ENCODE measurements at regions not wholly inside any gene's neighbourhood (a gene's known extent, or its start where the extent isn't known, plus 50 kb on each side); places are given as distances from the start of the nearest gene placed in this dataset. TPM values are rescaled to one million over a fixed set of nuclear protein-coding genes. Genes with fewer than 3 reads are reported as not detected.
"Not testable (repeated sequence)": the region's sequence is repeated elsewhere in the genome, so short reads cannot be mapped to it uniquely, and the experiment has no call there.

DNA sequence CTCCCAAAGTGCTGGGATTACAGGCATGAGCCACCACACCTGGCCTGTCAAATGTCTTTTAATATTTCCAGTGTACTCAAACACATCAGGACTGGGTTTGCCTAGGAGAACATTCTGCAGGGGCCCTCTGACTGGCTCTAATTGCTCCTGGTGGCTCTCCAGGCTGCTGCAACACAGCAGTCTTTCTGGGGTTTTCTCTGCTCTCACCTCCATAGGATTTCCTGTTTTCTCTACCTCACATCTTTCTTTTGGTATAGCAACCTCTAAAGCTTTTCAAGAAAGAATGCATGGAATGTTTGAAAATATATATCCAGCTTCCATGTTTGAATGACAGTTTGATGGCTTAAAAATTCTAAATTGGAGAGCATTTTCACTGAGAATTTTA is 83.3 kb upstream of the IGSF10 start:
- Mint-ChIP-seq H3K27ac (no peak overlapping the region), H3K4me1 (ENCODE audit: low read depth) (no peaks in the 10 kb centered on the region), H3K9me3 (ENCODE audit: insufficient read depth) (no peaks in the 10 kb centered on the region), H3K36me3 (ENCODE audit: low read depth) (no peaks in the 10 kb centered on the region), H3K27me3 (ENCODE audit: low read depth) (peaks cover 2% of the 10 kb centered on the region), H3K4me3 (no peak overlapping the region)
- ChIA-PET CTCF (no interaction called here), POLR2A (no interaction called here)
- no peak for ATAC-seq
- DNase-seq = no peak

DNA sequence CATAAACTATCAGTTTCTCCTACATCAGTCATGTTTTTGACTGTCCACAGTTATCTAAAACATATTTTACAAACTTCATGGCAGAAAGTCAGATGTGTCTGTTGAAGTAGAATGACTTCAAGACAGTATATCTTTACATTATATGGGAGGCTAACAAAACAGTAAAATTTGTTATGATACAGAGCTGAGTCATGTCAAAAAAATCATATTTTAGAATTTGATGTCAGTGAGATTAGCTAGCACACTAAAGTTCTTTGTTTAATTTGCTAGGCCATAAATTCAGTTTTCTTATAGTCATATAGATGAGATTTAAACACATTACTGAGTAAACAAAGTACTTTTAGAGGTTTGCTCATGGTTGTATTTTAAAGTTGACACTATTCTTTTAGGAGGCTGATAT is 80.3 kb upstream of the IGSF10 start:
- Mint-ChIP-seq H3K36me3 (ENCODE audit: low read depth) (no peaks in the 10 kb centered on the region), H3K9me3 (ENCODE audit: insufficient read depth) (no peaks in the 10 kb centered on the region), H3K4me1 (ENCODE audit: low read depth) (no peaks in the 10 kb centered on the region), H3K27me3 (ENCODE audit: low read depth) (no peaks in the 10 kb centered on the region), H3K4me3 (no peak overlapping the region), H3K27ac (no peak overlapping the region)
- no peak for DNase-seq
- ATAC-seq = no peak
- CTCF ChIA-PET = no interaction called here
- POLR2A ChIA-PET = no interaction called here

DNA sequence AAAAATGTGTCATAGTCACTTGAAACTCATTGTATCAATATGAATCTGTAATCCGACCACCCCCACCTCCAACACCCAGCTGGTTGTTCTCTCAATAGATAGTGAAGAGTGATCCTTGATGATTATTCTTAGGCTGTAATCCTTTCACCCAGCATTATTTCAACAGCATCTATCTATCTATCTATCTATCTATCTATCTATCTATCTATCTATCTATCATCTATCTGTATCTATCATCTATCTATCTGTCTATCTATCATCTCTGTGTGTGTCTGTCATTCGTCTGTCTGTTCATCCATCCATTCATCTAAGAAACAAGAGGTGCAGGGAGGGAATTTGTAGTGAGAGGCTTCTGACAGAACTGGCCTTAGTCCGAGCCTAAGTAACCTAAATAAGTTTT is 78.7 kb upstream of the IGSF10 start:
- Mint-ChIP-seq H3K9me3 (ENCODE audit: insufficient read depth) (no peaks in the 10 kb centered on the region), H3K4me1 (ENCODE audit: low read depth) (no peaks in the 10 kb centered on the region), H3K27me3 (ENCODE audit: low read depth) (no peaks in the 10 kb centered on the region), H3K4me3 (no peak overlapping the region), H3K27ac (no peak overlapping the region), H3K36me3 (ENCODE audit: low read depth) (no peaks in the 10 kb centered on the region)
- CTCF ChIA-PET = no interaction called here
- DNase-seq (no peak), ATAC-seq (no peak)
- POLR2A ChIA-PET = no interaction called here

DNA sequence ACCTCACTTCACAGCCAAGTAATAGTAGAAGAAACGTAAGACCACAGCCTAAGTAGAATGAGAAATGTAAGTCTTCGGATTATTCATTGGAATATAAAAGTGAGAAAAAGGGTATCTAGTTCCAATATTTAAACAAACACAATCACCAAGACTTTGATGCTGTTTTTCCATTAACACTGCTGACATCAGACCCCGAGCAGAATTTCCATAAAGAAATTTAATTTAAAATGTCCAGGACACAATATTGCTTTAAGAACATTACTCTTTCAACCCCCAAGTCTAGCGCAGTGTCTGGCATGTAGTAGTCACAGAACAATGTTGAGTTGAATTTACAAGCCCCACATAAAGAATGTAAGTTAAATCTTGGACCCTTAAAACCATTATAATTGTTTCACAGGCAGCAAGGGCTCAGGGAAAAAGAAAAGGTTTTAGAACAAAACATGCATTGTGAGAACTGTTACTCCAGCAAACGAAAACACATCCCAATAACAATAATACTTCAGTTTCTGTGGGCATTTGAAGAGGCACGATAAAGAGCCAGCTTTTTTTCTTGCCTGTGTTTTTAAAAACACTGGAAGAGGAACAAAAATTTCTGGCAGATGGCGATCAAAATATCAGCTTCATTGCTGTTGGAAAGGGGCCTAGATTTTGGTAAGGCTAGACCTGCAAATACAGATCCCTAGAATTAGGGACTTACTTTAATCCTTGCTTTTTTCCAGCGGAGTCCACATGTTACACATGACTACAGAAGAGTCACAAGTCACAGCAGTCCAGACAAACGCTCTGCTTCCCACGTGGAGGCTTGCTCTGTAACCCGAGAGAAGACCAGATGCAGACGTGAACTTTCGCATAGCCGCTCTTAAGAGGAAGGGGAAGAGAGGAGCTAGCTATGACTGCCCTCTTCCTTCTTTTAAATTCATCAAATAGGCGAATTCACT is 77.9 kb upstream of the IGSF10 start:
- H3K27me3 Mint-ChIP-seq (ENCODE audit: low read depth) = no peaks in the 10 kb centered on the region
- ChIA-PET POLR2A (no interaction called here), CTCF (no interaction called here)
- H3K36me3 Mint-ChIP-seq (ENCODE audit: low read depth) = no peaks in the 10 kb centered on the region
- H3K4me3 Mint-ChIP-seq = no peak overlapping the region
- no peaks in the 10 kb centered on the region for H3K9me3 Mint-ChIP-seq (ENCODE audit: insufficient read depth)
- no peaks in the 10 kb centered on the region for H3K4me1 Mint-ChIP-seq (ENCODE audit: low read depth)
- DNase-seq (no peak), ATAC-seq (no peak)
- no peak overlapping the region for H3K27ac Mint-ChIP-seq

DNA sequence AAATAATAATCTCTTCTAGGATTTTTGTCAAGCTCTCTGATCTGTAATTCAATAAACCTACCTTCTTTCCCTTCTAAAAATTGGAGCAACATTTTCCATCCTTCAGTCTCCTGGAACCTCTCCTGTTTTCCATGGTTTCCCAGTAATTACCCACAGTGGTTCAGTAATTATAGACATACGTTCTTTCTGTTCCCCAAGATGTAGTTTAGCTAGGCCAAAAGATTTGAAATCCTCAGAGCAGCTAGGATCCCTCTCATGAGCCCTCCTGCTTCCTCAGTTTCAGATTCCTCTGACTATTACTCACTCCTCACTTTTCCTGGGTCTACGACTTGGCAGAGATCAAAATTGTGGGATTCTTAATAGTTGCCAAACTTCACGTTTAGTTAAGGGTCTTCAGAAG is 76.9 kb upstream of the IGSF10 start:
- no peak for ATAC-seq
- H3K4me3 Mint-ChIP-seq = no peak overlapping the region
- no peaks in the 10 kb centered on the region for H3K9me3 Mint-ChIP-seq (ENCODE audit: insufficient read depth)
- no peaks in the 10 kb centered on the region for H3K36me3 Mint-ChIP-seq (ENCODE audit: low read depth)
- ChIA-PET CTCF (no interaction called here), POLR2A (no interaction called here)
- no peak overlapping the region for H3K27ac Mint-ChIP-seq
- H3K4me1 Mint-ChIP-seq (ENCODE audit: low read depth) = no peaks in the 10 kb centered on the region
- H3K27me3 Mint-ChIP-seq (ENCODE audit: low read depth) = no peaks in the 10 kb centered on the region
- no peak for DNase-seq

DNA sequence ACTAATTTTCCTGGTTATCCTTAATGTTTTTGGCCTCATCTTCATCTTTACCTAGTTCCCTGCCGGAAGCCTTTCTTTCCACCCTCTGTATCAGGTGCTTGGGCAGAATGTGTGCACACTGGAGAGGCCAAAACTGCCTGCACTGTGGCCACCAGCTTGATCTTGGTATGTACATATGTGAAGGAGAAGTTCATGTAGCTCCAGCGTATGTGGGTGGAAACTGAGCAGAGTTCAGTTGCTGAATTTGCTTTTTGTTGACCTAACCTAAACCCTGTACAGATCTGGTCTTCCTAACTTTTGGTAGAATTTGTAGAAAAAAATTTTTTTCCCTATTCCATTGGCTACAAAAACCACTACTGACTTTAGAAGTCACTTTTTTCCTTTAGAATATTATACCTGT is 65.9 kb upstream of the IGSF10 start:
- CTCF ChIA-PET = no interaction called here
- H3K9me3 Mint-ChIP-seq (ENCODE audit: insufficient read depth) = peaks cover 4% of the 10 kb centered on the region
- ATAC-seq = no peak
- no peaks in the 10 kb centered on the region for H3K36me3 Mint-ChIP-seq (ENCODE audit: low read depth)
- no peak overlapping the region for H3K27ac Mint-ChIP-seq
- H3K4me3 Mint-ChIP-seq = no peak overlapping the region
- POLR2A ChIA-PET = no interaction called here
- DNase-seq = no peak
- H3K4me1 Mint-ChIP-seq (ENCODE audit: low read depth) = no peaks in the 10 kb centered on the region
- peaks cover 6% of the 10 kb centered on the region for H3K27me3 Mint-ChIP-seq (ENCODE audit: low read depth)

DNA sequence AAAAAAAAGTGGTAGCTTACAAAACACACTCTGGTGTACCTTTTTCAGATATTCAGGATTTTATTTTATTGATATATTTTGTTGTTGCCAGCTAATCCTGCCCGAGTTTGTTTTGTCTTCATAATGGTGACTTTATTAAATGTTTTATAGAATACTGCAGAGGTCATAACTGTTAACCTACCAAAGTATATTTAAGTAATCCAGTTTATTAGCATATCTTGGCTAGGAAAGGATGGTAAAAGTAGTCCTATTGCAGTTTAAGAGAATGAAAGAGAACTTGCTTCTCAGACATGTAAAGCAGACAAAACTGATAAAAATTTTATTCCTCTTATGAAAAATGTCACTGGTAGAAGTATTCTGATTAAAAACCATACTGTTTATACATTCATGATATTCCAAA is 59.2 kb upstream of the IGSF10 start:
- H3K4me1 Mint-ChIP-seq (ENCODE audit: low read depth) = no peaks in the 10 kb centered on the region
- ChIA-PET CTCF (no interaction called here), POLR2A (no interaction called here)
- peaks cover 8% of the 10 kb centered on the region for H3K9me3 Mint-ChIP-seq (ENCODE audit: insufficient read depth)
- no peak overlapping the region for H3K27ac Mint-ChIP-seq
- H3K27me3 Mint-ChIP-seq (ENCODE audit: low read depth) = peaks cover 8% of the 10 kb centered on the region
- DNase-seq = no peak
- H3K4me3 Mint-ChIP-seq = no peak overlapping the region
- ATAC-seq = no peak
- H3K36me3 Mint-ChIP-seq (ENCODE audit: low read depth) = no peaks in the 10 kb centered on the region

DNA sequence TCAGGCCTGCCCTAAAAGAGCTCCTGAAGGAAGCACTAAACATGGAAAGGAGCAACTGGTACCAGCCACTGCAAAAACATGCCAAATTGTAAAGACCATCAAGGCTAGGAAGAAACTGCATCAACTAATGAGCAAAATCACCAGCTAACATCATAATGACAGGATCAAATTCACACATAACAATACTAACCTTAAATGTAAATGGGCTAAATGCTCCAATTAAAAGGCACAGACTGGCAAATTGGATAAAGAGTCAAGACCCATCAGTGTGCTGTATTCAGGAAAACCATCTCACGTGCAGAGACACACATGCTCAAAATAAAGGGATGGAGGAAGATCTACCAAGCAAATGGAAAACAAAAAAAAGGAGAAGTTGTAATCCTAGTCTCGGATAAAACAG is 50.6 kb upstream of the IGSF10 start:
- CTCF ChIA-PET, POLR2A ChIA-PET: not testable (repeated sequence)

More for the DNA sequence above, 50.6 kb upstream of the IGSF10 start:
- H3K36me3 Mint-ChIP-seq (ENCODE audit: low read depth); DNase-seq; H3K9me3 Mint-ChIP-seq (ENCODE audit: insufficient read depth); H3K4me1 Mint-ChIP-seq (ENCODE audit: low read depth); H3K4me3 Mint-ChIP-seq; ATAC-seq; H3K27ac Mint-ChIP-seq; H3K27me3 Mint-ChIP-seq (ENCODE audit: low read depth): not testable (repeated sequence)

Small RNA genes lying in the stretch of these regions (microRNA-seq; reads per million reads assigned to microRNA genes)
- gene MIR5186 = not detected
